B cell (primary cell): ENCODE measurements at regions not wholly inside any gene's neighbourhood (a gene's known extent, or its start where the extent isn't known, plus 50 kb on each side); places are given as distances from the start of the nearest gene placed in this dataset.
"Not testable (repeated sequence)": the region's sequence is repeated elsewhere in the genome, so short reads cannot be mapped to it uniquely, and the experiment has no call there.

ENCODE experiments used
- CTCF ChIP-seq: fragments of 200-600 bp; IDR thresholded peaks from one replicate; pipeline ENCODE4 v1.8.0; 2022; ENCODE audit warnings: antibody characterized with exemption, mild to moderate bottlenecking
- EZH2 ChIP-seq: IDR thresholded peaks from 2 replicates; pipeline ENCODE4 v1.6.1; 2012; ENCODE audit warnings: borderline replicate concordance, low read depth, mild to moderate bottlenecking, moderate library complexity, low read length; ENCODE audit not compliant: insufficient read depth, poor library complexity, severe bottlenecking

- TF ChIP-seq EZH2, CTCF: not testable (repeated sequence)
These were observed 130.3 kb upstream of the NCOR2 start for GRCh38 chr12:124697722-124698121.
